ENCODE measurements at regions not wholly inside any gene's neighbourhood (a gene's known extent, or its start where the extent isn't known, plus 50 kb on each side); places are given as distances from the start of the nearest gene placed in this dataset.

DNA sequence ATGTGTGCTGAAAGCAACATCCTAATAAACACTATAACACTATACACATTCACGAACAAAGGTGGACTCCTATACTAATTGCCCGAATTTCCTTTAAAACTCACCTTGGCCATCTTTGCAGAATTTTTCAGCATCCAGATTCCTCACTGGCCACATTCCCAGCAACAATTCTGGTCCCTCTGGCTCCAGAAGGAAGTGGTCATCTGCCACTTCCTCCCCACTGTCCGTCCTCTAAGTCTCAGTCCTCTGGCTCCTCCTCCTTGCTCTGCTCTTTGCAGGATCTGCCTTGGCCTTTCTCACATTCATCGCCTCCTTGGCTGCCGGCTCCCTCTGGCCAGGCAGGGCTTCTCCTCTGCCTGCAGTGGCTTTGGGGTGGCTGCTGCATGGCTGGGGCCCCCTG, 426.0 kb downstream of the FUT8 start:
- H3K4me3 ChIP-seq (ENCODE audit: low read length), result no peak overlapping the region
- H3K36me3 ChIP-seq (ENCODE audit: control insufficient read depth in 2 of 3, insufficient read depth in 3 of 3, low read length in 3 of 3), result no peaks in the 10 kb centered on the region
- peaks cover 0 to 4% (median 0%) of the 10 kb centered on the region in 11 donors for H3K9me3 Mint-ChIP-seq
- intact Hi-C loops (cut with micrococcal nuclease), result no loop called here
- peaks cover 42 to 90% (median 71%) of the 10 kb centered on the region in 7 donors for H3K4me1 Mint-ChIP-seq
- ChIA-PET POLR2A (no interaction called here), CTCF (interaction anchor here (0.5 to 1.0 kb wide), 3 partner anchors 15 to 90 kb away, joined by 3 to 4 read pairs (median 3); no protein-coding TSS in a partner anchor)
- no peaks in the 10 kb centered on the region for H3K27me3 ChIP-seq (ENCODE audit: control insufficient read depth in 2 of 2, insufficient read depth in 2 of 2, low read length in 2 of 2)
- no peak overlapping the region for H3K27ac ChIP-seq (ENCODE audit: low read depth, low read length)
- no peaks in the 10 kb centered on the region for H3K27me3 Mint-ChIP-seq
- H3K9me3 ChIP-seq (ENCODE audit: control insufficient read depth in 2 of 3, low read length in 3 of 3), result no peaks in the 10 kb centered on the region
- H3K36me3 Mint-ChIP-seq, result peaks cover 0 to 36% (median 0%) of the 10 kb centered on the region in 5 donors
- H3K4me1 ChIP-seq (ENCODE audit: control insufficient read depth in 2 of 2, insufficient read depth in 2 of 2, low read length in 2 of 2), result peaks cover 22 to 45% of the 10 kb centered on the region in 2 donors
- peak overlapping the region in 2 of 9 donors; percentile 3 to 35 for H3K27ac Mint-ChIP-seq
- H3K4me3 Mint-ChIP-seq, result peak overlapping the region in 7 of 10 donors; percentile 9 to 56 (median 32)
- no peak for DNase-seq
- no peak for ATAC-seq

- DNase-seq, result no peak
- Mint-ChIP-seq H3K27me3 (no peaks in the 10 kb centered on the region), H3K36me3 (peaks cover 0 to 46% (median 0%) of the 10 kb centered on the region in 5 donors), H3K4me1 (peaks cover 44 to 98% (median 85%) of the 10 kb centered on the region in 7 donors), H3K4me3 (peak overlapping the region in 5 of 10 donors; percentile 14 to 61 (median 38)), H3K27ac (peak overlapping the region in 2 of 9 donors; percentile 31 to 35), H3K9me3 (peaks cover 0 to 7% (median 0%) of the 10 kb centered on the region in 11 donors)
- CTCF ChIA-PET, result interaction anchor here (0.9 to 2.1 kb wide), 3 partner anchors 12 to 119 kb away, joined by 4 to 10 read pairs (median 6); no protein-coding TSS in a partner anchor
- Histone ChIP-seq H3K27me3 (ENCODE audit: control insufficient read depth in 2 of 2, insufficient read depth in 2 of 2, low read length in 2 of 2) (no peaks in the 10 kb centered on the region), H3K27ac (ENCODE audit: low read depth, low read length) (no peak overlapping the region), H3K4me1 (ENCODE audit: control insufficient read depth in 2 of 2, insufficient read depth in 2 of 2, low read length in 2 of 2) (peaks cover 22 to 59% of the 10 kb centered on the region in 2 donors), H3K4me3 (ENCODE audit: low read length) (no peak overlapping the region), H3K36me3 (ENCODE audit: control insufficient read depth in 2 of 3, insufficient read depth in 3 of 3, low read length in 3 of 3) (no peaks in the 10 kb centered on the region), H3K9me3 (ENCODE audit: control insufficient read depth in 2 of 3, low read length in 3 of 3) (no peaks in the 10 kb centered on the region)
- no peak for ATAC-seq
- POLR2A ChIA-PET, result interaction anchor here (0.7 to 1.1 kb wide), 2 partner anchors 9 to 87 kb away, joined by 3 to 4 read pairs; no protein-coding TSS in a partner anchor
- intact Hi-C loops (cut with micrococcal nuclease), result no loop called here
Observed at GRCh38 chr14:65840118-65840751, 427.7 kb downstream of the FUT8 start.

- POLR2A ChIA-PET, result interaction anchor here (1.0 to 1.1 kb wide), 2 partner anchors 9 to 85 kb away, joined by 3 to 4 read pairs; no protein-coding TSS in a partner anchor
- ATAC-seq (no peak), DNase-seq (no peak)
- Histone ChIP-seq H3K27ac (ENCODE audit: low read depth, low read length) (no peak overlapping the region), H3K4me3 (ENCODE audit: low read length) (no peak overlapping the region), H3K4me1 (ENCODE audit: control insufficient read depth in 2 of 2, insufficient read depth in 2 of 2, low read length in 2 of 2) (peaks cover 27 to 65% of the 10 kb centered on the region in 2 donors), H3K27me3 (ENCODE audit: control insufficient read depth in 2 of 2, insufficient read depth in 2 of 2, low read length in 2 of 2) (no peaks in the 10 kb centered on the region), H3K36me3 (ENCODE audit: control insufficient read depth in 2 of 3, insufficient read depth in 3 of 3, low read length in 3 of 3) (no peaks in the 10 kb centered on the region), H3K9me3 (ENCODE audit: control insufficient read depth in 2 of 3, low read length in 3 of 3) (no peaks in the 10 kb centered on the region)
- peak overlapping the region in 1 of 9 donors; percentile 31 for H3K27ac Mint-ChIP-seq
- peak overlapping the region in 1 of 10 donors; percentile 14 for H3K4me3 Mint-ChIP-seq
- no peaks in the 10 kb centered on the region for H3K27me3 Mint-ChIP-seq
- peaks cover 47 to 100% (median 90%) of the 10 kb centered on the region in 7 donors for H3K4me1 Mint-ChIP-seq
- CTCF ChIA-PET, result interaction anchor here (0.9 to 2.1 kb wide), 4 partner anchors 13 to 118 kb away, joined by 4 to 10 read pairs (median 6); no protein-coding TSS in a partner anchor
- H3K36me3 Mint-ChIP-seq, result peaks cover 0 to 48% (median 0%) of the 10 kb centered on the region in 5 donors
- intact Hi-C loops (cut with micrococcal nuclease), result no loop called here
- peaks cover 0 to 10% (median 0%) of the 10 kb centered on the region in 11 donors for H3K9me3 Mint-ChIP-seq
Observed at GRCh38 chr14:65840786-65841185, 428.3 kb downstream of the FUT8 start.

DNA sequence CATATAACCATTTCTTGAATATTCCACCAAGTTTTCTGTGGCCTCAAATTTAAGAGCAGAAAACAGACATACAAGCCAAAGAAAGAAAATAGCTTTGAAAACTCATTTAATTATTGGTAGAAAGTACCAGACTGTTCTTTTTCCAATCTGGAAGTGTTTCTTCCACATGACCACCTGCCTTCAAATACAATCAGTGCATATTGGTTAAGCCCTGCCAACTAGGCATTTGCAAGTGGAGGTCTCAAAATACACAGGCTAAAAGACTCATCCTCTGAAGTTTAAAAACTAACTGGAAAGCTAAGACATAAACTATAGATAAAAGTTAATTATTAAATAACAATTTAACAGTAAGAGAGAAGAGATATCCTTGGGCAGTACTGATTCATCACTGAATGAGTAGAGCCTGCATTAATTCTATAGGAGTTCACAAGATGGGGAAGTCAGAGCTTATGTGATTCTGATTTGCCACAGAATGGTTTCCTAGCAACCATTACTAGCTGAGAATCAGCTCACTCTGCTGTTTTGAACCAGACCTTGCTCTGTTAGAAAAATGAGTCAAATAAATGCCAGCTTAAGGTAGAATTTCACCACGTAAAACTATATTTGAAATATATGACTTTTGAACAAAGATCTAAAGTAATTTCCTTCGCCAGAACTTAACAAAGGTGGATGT, 433.8 kb downstream of the FUT8 start:
- H3K27me3 ChIP-seq (ENCODE audit: control insufficient read depth in 2 of 2, insufficient read depth in 2 of 2, low read length in 2 of 2), result no peaks in the 10 kb centered on the region
- no peaks in the 10 kb centered on the region for H3K9me3 ChIP-seq (ENCODE audit: control insufficient read depth in 2 of 3, low read length in 3 of 3)
- ChIA-PET CTCF (interaction anchor here (0.6 to 3.5 kb wide), 16 partner anchors 9 to 435 kb away, joined by 3 to 40 read pairs (median 6); no protein-coding TSS in a partner anchor), POLR2A (interaction anchor here (0.6 to 3.4 kb wide), 29 partner anchors 9 to 742 kb away, joined by 3 to 29 read pairs (median 4); partner anchors contain the start of gene FUT8)
- Mint-ChIP-seq H3K27ac (peak overlapping the region; percentile 91 to 99 (median 94)), H3K4me3 (peak overlapping the region; percentile 70 to 88 (median 80)), H3K9me3 (peaks cover 0 to 12% (median 0%) of the 10 kb centered on the region in 11 donors), H3K36me3 (peaks cover 0 to 43% (median 0%) of the 10 kb centered on the region in 5 donors), H3K4me1 (peaks cover 31 to 92% (median 84%) of the 10 kb centered on the region in 7 donors), H3K27me3 (no peaks in the 10 kb centered on the region)
- intact Hi-C loops (cut with micrococcal nuclease), result loop anchor here (2.0 to 5.0 kb wide), 8 partner anchors 14 to 1394 kb away; partner anchors contain the start of genes CHURC1 (in 1 of the 2), FNTB (in 1 of the 2), MAX (in 1 of the 2) and PALS1 (in 1 of the 2)
- no peaks in the 10 kb centered on the region for H3K36me3 ChIP-seq (ENCODE audit: control insufficient read depth in 2 of 3, insufficient read depth in 3 of 3, low read length in 3 of 3)
- peaks cover 56 to 78% of the 10 kb centered on the region in 2 donors for H3K4me1 ChIP-seq (ENCODE audit: control insufficient read depth in 2 of 2, insufficient read depth in 2 of 2, low read length in 2 of 2)
- DNase-seq, result peak in 7 of 9 donors; percentile 48 to 79 (median 71)
- peak overlapping the region; percentile 38 for H3K4me3 ChIP-seq (ENCODE audit: low read length)
- ATAC-seq, result peak; percentile 69
- peak overlapping the region; percentile 74 for H3K27ac ChIP-seq (ENCODE audit: low read depth, low read length)

GRCh38 chr14:65847075-65847847, 434.7 kb downstream of the FUT8 start:
- DNase-seq (peak in 8 of 9 donors; percentile 67 to 94 (median 90)), ATAC-seq (peak; percentile 90)
- peaks cover 39 to 92% (median 88%) of the 10 kb centered on the region in 7 donors for H3K4me1 Mint-ChIP-seq
- ChIA-PET POLR2A (interaction anchor here (0.6 to 3.4 kb wide), 27 partner anchors 10 to 743 kb away, joined by 3 to 29 read pairs (median 5); partner anchors contain the start of gene FUT8), CTCF (interaction anchor here (0.9 to 3.5 kb wide), 15 partner anchors 10 to 436 kb away, joined by 3 to 40 read pairs (median 6); no protein-coding TSS in a partner anchor)
- peak overlapping the region; percentile 91 to 99 (median 94) for H3K27ac Mint-ChIP-seq
- intact Hi-C loops (cut with micrococcal nuclease), result loop anchor here (1.0 to 5.0 kb wide), 16 partner anchors 14 to 1394 kb away; partner anchors contain the start of genes CHURC1 (in 1 of the 2), FNTB (in 1 of the 2), FUT8 (in 1 of the 2) and MAX (in 1 of the 2)
- peaks cover 0 to 48% (median 0%) of the 10 kb centered on the region in 5 donors for H3K36me3 Mint-ChIP-seq
- no peaks in the 10 kb centered on the region for H3K27me3 ChIP-seq (ENCODE audit: control insufficient read depth in 2 of 2, insufficient read depth in 2 of 2, low read length in 2 of 2)
- no peaks in the 10 kb centered on the region for H3K27me3 Mint-ChIP-seq
- H3K9me3 ChIP-seq (ENCODE audit: control insufficient read depth in 2 of 3, low read length in 3 of 3), result no peaks in the 10 kb centered on the region
- H3K4me3 ChIP-seq (ENCODE audit: low read length), result peak overlapping the region; percentile 38
- H3K36me3 ChIP-seq (ENCODE audit: control insufficient read depth in 2 of 3, insufficient read depth in 3 of 3, low read length in 3 of 3), result no peaks in the 10 kb centered on the region
- peak overlapping the region; percentile 74 for H3K27ac ChIP-seq (ENCODE audit: low read depth, low read length)
- peaks cover 0 to 19% (median 0%) of the 10 kb centered on the region in 11 donors for H3K9me3 Mint-ChIP-seq
- peak overlapping the region; percentile 70 to 88 (median 80) for H3K4me3 Mint-ChIP-seq
- peaks cover 63 to 85% of the 10 kb centered on the region in 2 donors for H3K4me1 ChIP-seq (ENCODE audit: control insufficient read depth in 2 of 2, insufficient read depth in 2 of 2, low read length in 2 of 2)

All from naive thymus-derived CD4-positive, alpha-beta T cell (primary cell).